Hepatocyte (in vitro differentiated cells): ENCODE measurements at regions not wholly inside any gene's neighbourhood (a gene's known extent, or its start where the extent isn't known, plus 50 kb on each side); places are given as distances from the start of the nearest gene placed in this dataset.

Source experiments
- DNase-seq: peaks from one replicate; pipeline ENCODE4 v3.0.0-alpha.2; 2016; ENCODE audit warnings: low spot score
- H2AFZ ChIP-seq: fragments of 200-600 bp; sonication (generic); 2 replicates; pipeline ENCODE4 v1.6.0; 2016; ENCODE audit warnings: antibody characterized with exemption, mild to moderate bottlenecking
- H3K27ac ChIP-seq: fragments of 200-600 bp; sonication (generic); 2 replicates; pipeline ENCODE4 v1.5.1; 2016; ENCODE audit warnings: mild to moderate bottlenecking
- H3K27me3 ChIP-seq: fragments of 200-600 bp; sonication (generic); 2 replicates; pipeline ENCODE4 v1.6.1; 2016
- H3K36me3 ChIP-seq: fragments of 200-600 bp; sonication (generic); replicated peaks from 2 replicates; pipeline ENCODE4 v1.5.1; 2016; ENCODE audit warnings: low read depth; ENCODE audit not compliant: insufficient read depth
- H3K4me1 ChIP-seq: fragments of 200-600 bp; sonication (generic); 2 replicates; pipeline ENCODE4 v1.5.1; 2016; ENCODE audit warnings: mild to moderate bottlenecking, moderate library complexity; ENCODE audit not compliant: insufficient read depth
- H3K4me2 ChIP-seq: fragments of 200-600 bp; sonication (generic); 2 replicates; pipeline ENCODE4 v1.6.0; 2016
- H3K4me3 ChIP-seq: fragments of 200-600 bp; sonication (generic); 2 replicates; pipeline ENCODE4 v1.5.1; 2016; ENCODE audit warnings: mild to moderate bottlenecking
- H3K79me2 ChIP-seq: fragments of 200-600 bp; sonication (generic); 2 replicates; pipeline ENCODE4 v1.6.0; 2017; ENCODE audit warnings: mild to moderate bottlenecking
- H3K9me2 ChIP-seq: fragments of 200-600 bp; sonication (generic); replicated peaks from 2 replicates; pipeline ENCODE4 v1.6.0; 2017; ENCODE audit warnings: mild to moderate bottlenecking; ENCODE audit not compliant: insufficient read depth
- H3K9me3 ChIP-seq: fragments of 200-600 bp; sonication (generic); 2 replicates; pipeline ENCODE4 v1.5.1; 2016; ENCODE audit warnings: low read depth, mild to moderate bottlenecking
- H4K20me1 ChIP-seq: fragments of 200-600 bp; sonication (generic); 2 replicates; pipeline ENCODE4 v1.6.0; 2016; ENCODE audit warnings: mild to moderate bottlenecking; ENCODE audit not compliant: insufficient read depth, poor library complexity, severe bottlenecking
- EZH2 ChIP-seq: fragments of 200-600 bp; sonication (generic); IDR thresholded peaks from 2 replicates; pipeline ENCODE4 v1.6.1; 2016; ENCODE audit warnings: antibody characterized with exemption, mild to moderate bottlenecking, borderline replicate concordance
- EZH2phosphoT487 ChIP-seq: fragments of 200-600 bp; sonication (generic); IDR thresholded peaks from one replicate; pipeline ENCODE4 v1.6.1; 2018; ENCODE audit warnings: antibody characterized with exemption, mild to moderate bottlenecking, low read depth, moderate library complexity; ENCODE audit not compliant: unreplicated experiment, severe bottlenecking
- WGBS: methylation state at CpG from one replicate; pipeline ENCODE4 v1.1.6; 2016; ENCODE audit warnings: low lambda C conversion rate; ENCODE audit errors: missing lambda C conversion rate; 5-methylcytosine and 5-hydroxymethylcytosine counted together
- TF ChIP-seq, protein P1 (sequence below): fragments of 200-600 bp; sonication (generic); IDR thresholded peaks from 2 replicates; pipeline ENCODE4 v1.5.1; 2016; ENCODE audit warnings: antibody characterized with exemption, mild to moderate bottlenecking; ENCODE audit not compliant: poor library complexity

DNA sequence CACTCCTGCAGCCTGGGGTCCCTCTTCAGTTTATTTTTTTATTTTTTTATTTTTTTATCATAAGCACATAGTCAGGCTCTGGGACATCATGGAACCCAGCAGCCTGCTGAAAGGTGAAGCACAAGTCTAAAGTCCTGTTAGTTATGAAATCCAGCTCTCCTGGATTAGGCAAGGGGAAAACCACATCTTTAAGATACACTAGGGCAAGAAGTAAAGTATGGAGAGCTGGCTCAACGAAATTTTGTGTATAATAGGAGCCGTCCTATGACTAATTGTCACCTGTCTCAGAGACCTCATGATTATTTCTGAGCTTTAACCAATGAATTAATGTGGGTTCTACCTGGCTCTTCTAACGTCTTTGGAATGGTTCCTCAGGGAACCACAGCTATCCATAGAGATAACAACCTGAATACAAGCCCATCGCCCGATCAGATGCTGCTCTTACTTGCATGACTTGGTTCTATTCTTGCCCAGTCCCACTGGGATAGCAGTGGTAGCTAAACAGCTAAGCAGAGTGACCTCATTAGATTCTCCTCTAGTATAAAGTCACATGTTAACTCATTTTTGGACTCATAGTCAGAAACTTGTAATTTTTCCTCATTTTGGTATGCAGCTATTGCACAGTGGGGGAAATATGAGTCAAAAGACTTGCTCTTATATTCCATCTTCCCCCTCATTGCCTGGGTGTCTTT is 122.7 kb downstream of the LMO4 start:
- no peaks in the 10 kb centered on the region for H3K9me2 ChIP-seq
- no peak for DNase-seq
- no peaks in the 10 kb centered on the region for H3K9me3 ChIP-seq
- H3K4me2 ChIP-seq, result no peak overlapping the region
- no peak overlapping the region for H2AFZ ChIP-seq
- no peak for TF ChIP-seq EZH2phosphoT487
- no peak for TF ChIP-seq EZH2
- TF ChIP-seq, protein P1, sequence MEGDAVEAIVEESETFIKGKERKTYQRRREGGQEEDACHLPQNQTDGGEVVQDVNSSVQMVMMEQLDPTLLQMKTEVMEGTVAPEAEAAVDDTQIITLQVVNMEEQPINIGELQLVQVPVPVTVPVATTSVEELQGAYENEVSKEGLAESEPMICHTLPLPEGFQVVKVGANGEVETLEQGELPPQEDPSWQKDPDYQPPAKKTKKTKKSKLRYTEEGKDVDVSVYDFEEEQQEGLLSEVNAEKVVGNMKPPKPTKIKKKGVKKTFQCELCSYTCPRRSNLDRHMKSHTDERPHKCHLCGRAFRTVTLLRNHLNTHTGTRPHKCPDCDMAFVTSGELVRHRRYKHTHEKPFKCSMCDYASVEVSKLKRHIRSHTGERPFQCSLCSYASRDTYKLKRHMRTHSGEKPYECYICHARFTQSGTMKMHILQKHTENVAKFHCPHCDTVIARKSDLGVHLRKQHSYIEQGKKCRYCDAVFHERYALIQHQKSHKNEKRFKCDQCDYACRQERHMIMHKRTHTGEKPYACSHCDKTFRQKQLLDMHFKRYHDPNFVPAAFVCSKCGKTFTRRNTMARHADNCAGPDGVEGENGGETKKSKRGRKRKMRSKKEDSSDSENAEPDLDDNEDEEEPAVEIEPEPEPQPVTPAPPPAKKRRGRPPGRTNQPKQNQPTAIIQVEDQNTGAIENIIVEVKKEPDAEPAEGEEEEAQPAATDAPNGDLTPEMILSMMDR, result no peak
- no peaks in the 10 kb centered on the region for H4K20me1 ChIP-seq
- H3K27ac ChIP-seq, result no peak overlapping the region
- H3K27me3 ChIP-seq, result no peaks in the 10 kb centered on the region
- H3K36me3 ChIP-seq, result no peaks in the 10 kb centered on the region
- no peak overlapping the region for H3K4me3 ChIP-seq
- 97% methylated on average over 5 of the region's 5 CpGs for WGBS
- peaks cover 16% of the 10 kb centered on the region for H3K4me1 ChIP-seq
- H3K79me2 ChIP-seq, result no peaks in the 10 kb centered on the region

DNA sequence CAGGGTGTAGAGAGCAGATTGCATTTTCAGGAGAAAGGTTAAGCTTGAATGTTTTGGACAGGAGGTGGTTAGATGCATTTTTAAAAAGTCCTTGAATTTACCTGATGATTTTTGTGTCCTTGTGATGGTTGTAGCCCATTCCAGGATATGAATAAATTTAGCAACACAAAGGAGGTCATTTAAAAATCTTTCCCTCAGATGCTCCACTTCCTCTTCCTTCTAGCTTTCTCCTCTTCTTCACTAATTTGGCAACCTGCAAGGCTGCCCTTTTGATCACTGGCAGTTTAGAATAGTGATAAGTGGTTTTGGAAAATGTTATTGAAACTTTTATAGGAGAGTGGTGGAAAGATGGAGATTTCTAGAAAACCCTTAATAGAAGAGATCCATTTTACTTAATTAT is 124.0 kb downstream of the LMO4 start:
- no peaks in the 10 kb centered on the region for H3K9me3 ChIP-seq
- H3K27ac ChIP-seq, result no peak overlapping the region
- no peak overlapping the region for H3K4me3 ChIP-seq
- no peaks in the 10 kb centered on the region for H3K36me3 ChIP-seq
- H3K4me1 ChIP-seq, result peaks cover 16% of the 10 kb centered on the region
- no peak overlapping the region for H2AFZ ChIP-seq
- H3K4me2 ChIP-seq, result no peak overlapping the region
- DNase-seq, result no peak
- TF ChIP-seq EZH2phosphoT487, result no peak
- no peak for TF ChIP-seq EZH2
- TF ChIP-seq, protein P1, result no peak
- H3K27me3 ChIP-seq, result no peaks in the 10 kb centered on the region
- no peaks in the 10 kb centered on the region for H3K9me2 ChIP-seq
- H4K20me1 ChIP-seq, result no peaks in the 10 kb centered on the region
- H3K79me2 ChIP-seq, result no peaks in the 10 kb centered on the region

DNA sequence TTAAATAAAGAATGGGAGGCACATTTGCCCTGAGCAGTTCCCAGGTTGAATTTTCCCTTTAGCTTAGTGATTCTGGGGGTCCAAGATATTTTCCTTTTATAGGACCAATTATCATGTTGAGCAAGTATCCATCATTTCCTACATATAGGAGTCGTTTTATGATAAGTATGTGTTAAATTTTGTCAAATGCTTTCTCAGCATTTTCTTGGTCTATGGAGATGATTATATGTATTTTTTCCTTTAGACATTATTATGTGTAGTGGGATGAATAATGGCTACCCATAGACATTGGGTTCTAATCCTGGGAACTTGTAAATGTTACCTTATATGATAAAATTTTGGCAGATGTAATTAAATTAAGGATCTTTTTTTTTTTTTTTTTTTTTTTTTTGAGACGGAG is 128.7 kb downstream of the LMO4 start:
- H3K79me2 ChIP-seq, result no peaks in the 10 kb centered on the region
- H3K36me3 ChIP-seq, result no peaks in the 10 kb centered on the region
- H3K27ac ChIP-seq, result no peak overlapping the region
- no peaks in the 10 kb centered on the region for H4K20me1 ChIP-seq
- no peak overlapping the region for H3K4me3 ChIP-seq
- no peaks in the 10 kb centered on the region for H3K9me3 ChIP-seq
- WGBS, result 83% methylated on average over 1 of the region's 2 CpGs
- H3K4me1 ChIP-seq, result no peaks in the 10 kb centered on the region
- H2AFZ ChIP-seq, result no peak overlapping the region
- H3K9me2 ChIP-seq, result no peaks in the 10 kb centered on the region
- H3K4me2 ChIP-seq, result no peak overlapping the region
- H3K27me3 ChIP-seq, result no peaks in the 10 kb centered on the region
- no peak for DNase-seq
- TF ChIP-seq, protein P1, result no peak
- no peak for TF ChIP-seq EZH2phosphoT487
- TF ChIP-seq EZH2, result no peak

DNA sequence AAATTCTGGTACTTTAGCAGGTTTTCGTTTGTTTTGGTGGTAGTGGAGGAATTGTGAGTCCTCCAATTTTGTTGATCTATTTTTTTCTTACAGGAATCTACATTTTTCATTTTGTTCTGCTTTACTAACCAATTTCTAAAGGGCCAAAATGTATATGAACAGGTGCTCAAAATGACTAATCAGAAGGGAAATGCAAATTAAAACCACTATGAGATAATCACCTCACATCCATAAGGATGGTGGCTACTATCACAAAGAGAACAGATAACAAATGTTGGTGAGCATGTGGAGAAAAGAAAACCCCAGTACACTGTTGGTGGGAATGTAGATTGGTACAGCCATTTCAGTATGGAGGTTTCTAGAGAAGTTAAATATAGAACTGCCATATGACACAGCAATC is 134.2 kb downstream of the LMO4 start:
- Histone ChIP-seq H3K36me3 (no peaks in the 10 kb centered on the region), H3K4me1 (no peaks in the 10 kb centered on the region), H3K9me3 (no peaks in the 10 kb centered on the region), H4K20me1 (no peaks in the 10 kb centered on the region), H3K79me2 (no peaks in the 10 kb centered on the region), H3K27ac (no peak overlapping the region), H3K9me2 (no peaks in the 10 kb centered on the region), H3K4me2 (no peak overlapping the region), H3K4me3 (no peak overlapping the region), H2AFZ (no peak overlapping the region), H3K27me3 (no peaks in the 10 kb centered on the region)
- no peak for TF ChIP-seq EZH2
- 92% methylated on average over 1 of the region's 1 CpG for WGBS
- DNase-seq, result no peak
